H7 (cell line): ENCODE measurements at regions not wholly inside any gene's neighbourhood (a gene's known extent, or its start where the extent isn't known, plus 50 kb on each side); places are given as distances from the start of the nearest gene placed in this dataset.
"Not testable (repeated sequence)": the region's sequence is repeated elsewhere in the genome, so short reads cannot be mapped to it uniquely, and the experiment has no call there.

Experiments
- DNase-seq: peaks from one replicate; pipeline ENCODE4 v3.0.0; 2012
- H3K27me3 ChIP-seq: 2 replicates; pipeline ENCODE4 v1.6.0; 2011; ENCODE audit warnings: mild to moderate bottlenecking, low read length; ENCODE audit not compliant: control insufficient read depth, insufficient read depth
- H3K36me3 ChIP-seq: replicated peaks from 2 replicates; pipeline ENCODE4 v1.5.1; 2011; ENCODE audit warnings: low read length; ENCODE audit not compliant: control insufficient read depth, insufficient read depth
- H3K4me3 ChIP-seq: 2 replicates; pipeline ENCODE4 v1.5.1; 2011; ENCODE audit warnings: low read depth, mild to moderate bottlenecking, control low read depth, low read length, moderate library complexity; ENCODE audit not compliant: insufficient read depth

- Histone ChIP-seq H3K4me3 (no peak overlapping the region), H3K36me3 (no peaks in the 10 kb centered on the region), H3K27me3 (no peaks in the 10 kb centered on the region)
- DNase-seq = no peak
These were observed 242.4 kb upstream of the STXBP5 start for GRCh38 chr6:146961831-146962230.

GRCh38 chr6:146962329-146962728, 241.9 kb upstream of the STXBP5 start:
- Histone ChIP-seq H3K4me3 (no peak overlapping the region), H3K36me3 (no peaks in the 10 kb centered on the region), H3K27me3 (no peaks in the 10 kb centered on the region)
- DNase-seq = no peak

- DNase-seq = no peak
- Histone ChIP-seq H3K36me3 (no peaks in the 10 kb centered on the region), H3K27me3 (no peaks in the 10 kb centered on the region), H3K4me3 (no peak overlapping the region)
These were observed 239.0 kb upstream of the STXBP5 start for GRCh38 chr6:146965110-146965689.

- H3K27me3 ChIP-seq = no peaks in the 10 kb centered on the region
- H3K36me3 ChIP-seq = no peaks in the 10 kb centered on the region
- no peak overlapping the region for H3K4me3 ChIP-seq
- no peak for DNase-seq
These were observed 236.0 kb upstream of the STXBP5 start for GRCh38 chr6:146968041-146968760.

- Histone ChIP-seq H3K27me3 (no peaks in the 10 kb centered on the region), H3K4me3 (no peak overlapping the region), H3K36me3 (no peaks in the 10 kb centered on the region)
- no peak for DNase-seq
These were observed 231.7 kb upstream of the STXBP5 start for GRCh38 chr6:146972546-146972945.

- Histone ChIP-seq H3K27me3 (no peaks in the 10 kb centered on the region), H3K4me3 (no peak overlapping the region), H3K36me3 (no peaks in the 10 kb centered on the region)
- DNase-seq = no peak
These were observed 229.9 kb upstream of the STXBP5 start for GRCh38 chr6:146974351-146974750.

- Histone ChIP-seq H3K27me3 (no peaks in the 10 kb centered on the region), H3K36me3 (no peaks in the 10 kb centered on the region)
- DNase-seq = no peak
These were observed 229.1 kb upstream of the STXBP5 start for GRCh38 chr6:146975093-146975492.

GRCh38 chr6:146980900-146981329, 223.3 kb upstream of the STXBP5 start:
- DNase-seq = no peak
- Histone ChIP-seq H3K27me3 (no peaks in the 10 kb centered on the region), H3K4me3 (no peak overlapping the region)

More at GRCh38 chr6:146975093-146975492, 229.1 kb upstream of the STXBP5 start:
- no peak overlapping the region for H3K4me3 ChIP-seq

GRCh38 chr6:146981981-146982380, 222.2 kb upstream of the STXBP5 start:
- Histone ChIP-seq H3K4me3 (no peak overlapping the region), H3K36me3 (no peaks in the 10 kb centered on the region), H3K27me3 (no peaks in the 10 kb centered on the region)
- no peak for DNase-seq

More at GRCh38 chr6:146980900-146981329, 223.3 kb upstream of the STXBP5 start:
- no peaks in the 10 kb centered on the region for H3K36me3 ChIP-seq

GRCh38 chr6:146984251-146984924, 219.8 kb upstream of the STXBP5 start:
- no peak overlapping the region for H3K4me3 ChIP-seq
- no peaks in the 10 kb centered on the region for H3K36me3 ChIP-seq
- no peak for DNase-seq

GRCh38 chr6:146985111-146985510, 219.1 kb upstream of the STXBP5 start:
- Histone ChIP-seq H3K4me3 (no peak overlapping the region), H3K36me3 (no peaks in the 10 kb centered on the region), H3K27me3 (no peaks in the 10 kb centered on the region)
- DNase-seq = no peak

More at GRCh38 chr6:146984251-146984924, 219.8 kb upstream of the STXBP5 start:
- no peaks in the 10 kb centered on the region for H3K27me3 ChIP-seq

- no peak for DNase-seq
These were observed 218.3 kb upstream of the STXBP5 start for GRCh38 chr6:146985966-146986365.

GRCh38 chr6:146987938-146988337, 216.3 kb upstream of the STXBP5 start:
- not testable (repeated sequence) for H3K27me3 ChIP-seq, DNase-seq, H3K36me3 ChIP-seq, H3K4me3 ChIP-seq

More at GRCh38 chr6:146985966-146986365, 218.3 kb upstream of the STXBP5 start:
- no peaks in the 10 kb centered on the region for H3K27me3 ChIP-seq
- no peak overlapping the region for H3K4me3 ChIP-seq
- H3K36me3 ChIP-seq = no peaks in the 10 kb centered on the region

GRCh38 chr6:146989860-146990259, 214.4 kb upstream of the STXBP5 start:
- no peaks in the 10 kb centered on the region for H3K36me3 ChIP-seq
- H3K4me3 ChIP-seq = no peak overlapping the region
- H3K27me3 ChIP-seq = no peaks in the 10 kb centered on the region
- no peak for DNase-seq

GRCh38 chr6:146990284-146990683, 213.9 kb upstream of the STXBP5 start:
- H3K4me3 ChIP-seq = no peak overlapping the region
- no peak for DNase-seq
- no peaks in the 10 kb centered on the region for H3K27me3 ChIP-seq
- H3K36me3 ChIP-seq = no peaks in the 10 kb centered on the region
